HG02610 (cell line): ENCODE measurements at regions not wholly inside any gene's neighbourhood (a gene's known extent, or its start where the extent isn't known, plus 50 kb on each side); places are given as distances from the start of the nearest gene placed in this dataset.

Experiments used
- ATAC-seq: cut with Tn5 transposase; IDR thresholded peaks from one replicate; pipeline ENCODE4 v1.9.1; 2021; ENCODE audit warnings: mild to moderate bottlenecking, moderate library complexity; ENCODE audit not compliant: unreplicated experiment

DNA sequence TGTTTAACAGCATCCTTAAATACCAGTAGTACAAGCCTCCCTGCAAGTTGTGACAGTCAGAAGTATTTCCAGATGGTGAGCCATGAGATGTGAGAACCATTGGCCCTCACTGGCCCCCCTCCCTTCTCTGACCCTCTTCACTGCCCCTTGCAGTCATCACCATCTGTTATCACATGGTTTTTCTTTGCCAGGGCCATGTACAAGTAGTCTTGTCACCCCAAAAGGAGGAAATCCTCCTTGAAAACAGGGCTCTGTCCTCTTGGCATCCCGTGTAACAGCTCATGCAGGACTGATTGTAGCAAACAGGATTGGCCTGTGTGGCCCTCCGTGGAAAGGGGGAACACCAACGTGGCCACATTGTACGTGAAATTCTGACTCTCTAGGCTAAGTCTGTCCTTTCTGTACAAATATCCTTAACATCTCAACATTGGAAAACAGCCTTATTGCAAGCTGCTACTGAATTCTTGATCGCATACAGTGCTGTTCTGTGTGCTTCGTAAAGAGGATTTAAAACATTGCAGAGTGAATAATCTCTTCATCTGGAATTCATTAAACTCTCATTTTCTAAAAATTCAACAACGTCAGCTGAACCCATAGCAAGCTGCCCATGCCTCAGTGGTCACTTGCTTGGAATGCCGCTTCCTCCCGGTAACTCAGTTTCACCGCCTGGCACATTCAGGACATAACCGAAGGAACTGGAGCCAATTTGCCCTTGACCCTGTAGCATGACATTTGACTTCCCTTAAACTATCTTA is 171.7 kb downstream of the ATPSCKMT start:
- ATAC-seq = no peak

DNA sequence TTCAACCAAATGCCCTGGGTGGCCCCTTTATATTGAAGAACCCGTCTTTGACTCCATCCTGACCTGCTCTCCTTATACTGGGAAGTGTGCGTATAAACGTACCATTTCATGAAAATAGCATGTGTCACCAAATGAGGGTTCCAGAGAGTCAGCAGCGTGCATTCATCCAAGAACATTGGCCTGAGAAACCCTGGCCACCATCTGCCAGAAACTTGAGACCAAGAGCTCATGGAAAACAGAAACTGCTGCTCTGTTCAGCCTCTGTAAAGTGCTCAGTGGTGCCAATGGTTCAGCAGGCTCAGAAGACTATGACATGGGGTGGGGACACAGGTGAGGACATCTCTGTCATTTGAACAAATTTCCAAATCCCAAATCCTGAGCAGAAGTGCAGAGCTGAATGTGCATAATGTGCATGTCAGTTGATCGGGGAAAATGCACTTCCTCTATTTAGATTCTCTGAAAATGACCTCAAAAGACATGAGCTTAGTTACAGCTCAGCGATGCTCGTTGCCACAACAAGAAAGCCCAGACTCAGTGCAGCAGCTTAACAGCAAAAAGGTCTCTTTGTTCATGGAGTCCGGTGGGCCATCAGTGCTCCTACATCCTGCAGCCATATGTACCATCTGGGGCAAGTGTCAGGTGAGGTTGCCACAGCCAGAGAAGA is 176.1 kb downstream of the ATPSCKMT start:
- no peak for ATAC-seq

DNA sequence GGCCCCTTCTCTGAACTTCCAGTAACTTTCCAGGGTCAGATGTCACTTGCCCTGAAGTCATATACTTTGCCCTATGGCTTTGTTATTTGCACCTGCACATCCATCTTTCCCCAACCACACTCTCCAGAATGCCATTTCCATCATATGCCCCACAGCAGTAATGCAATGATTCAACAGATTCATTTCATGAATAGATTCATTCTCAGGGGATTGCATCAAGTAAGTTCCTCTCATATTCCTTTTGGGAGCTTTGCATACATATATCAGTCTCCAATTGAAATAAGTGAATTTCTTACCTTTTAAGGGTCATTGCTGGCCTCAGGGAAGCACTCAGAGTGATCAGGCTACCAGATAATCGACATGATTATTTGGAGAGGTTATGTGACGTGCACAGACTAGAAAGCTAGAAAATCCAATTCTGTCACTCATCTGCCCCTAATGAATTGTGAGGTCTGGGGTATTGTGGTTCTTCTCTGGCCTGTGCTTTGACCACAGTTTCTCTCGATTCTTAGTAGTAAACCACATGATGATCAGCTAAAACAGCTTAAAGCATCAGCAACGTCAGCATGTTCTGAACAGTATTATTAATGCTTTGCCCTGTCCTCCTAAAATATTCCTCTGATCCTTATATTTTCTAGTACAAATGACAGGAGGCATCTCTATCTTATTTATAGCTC is 179.9 kb downstream of the ATPSCKMT start:
- ATAC-seq = no peak

DNA sequence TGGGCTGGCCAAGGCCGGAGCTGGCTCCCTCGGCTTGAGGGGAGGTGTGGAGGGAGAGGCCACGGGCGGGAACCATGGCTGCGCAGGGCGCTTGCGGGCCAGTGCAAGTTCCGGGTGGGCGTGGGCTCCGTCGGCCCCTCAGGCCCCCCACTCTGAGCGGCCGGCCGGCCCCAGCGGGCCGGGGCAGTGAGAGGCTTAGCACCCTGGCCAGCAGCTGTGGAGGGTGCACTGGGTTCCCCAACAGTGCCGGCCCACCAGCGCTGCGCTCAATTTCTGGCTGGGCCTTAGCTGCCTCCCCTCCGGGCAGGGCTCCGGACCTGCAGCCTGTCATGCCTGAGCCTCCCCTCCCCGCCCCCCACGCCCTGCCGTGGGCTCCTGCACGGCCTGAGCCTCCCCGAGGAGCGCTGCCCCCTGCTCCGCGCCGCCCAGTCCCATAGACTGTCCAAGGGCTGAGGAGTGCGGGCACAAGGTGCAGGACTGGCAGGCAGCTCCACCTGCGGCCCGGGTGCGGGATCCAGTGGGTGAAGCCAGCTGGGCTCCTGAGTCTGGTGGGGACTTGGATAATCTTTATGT is 184.2 kb downstream of the ATPSCKMT start:
- ATAC-seq = no peak

DNA sequence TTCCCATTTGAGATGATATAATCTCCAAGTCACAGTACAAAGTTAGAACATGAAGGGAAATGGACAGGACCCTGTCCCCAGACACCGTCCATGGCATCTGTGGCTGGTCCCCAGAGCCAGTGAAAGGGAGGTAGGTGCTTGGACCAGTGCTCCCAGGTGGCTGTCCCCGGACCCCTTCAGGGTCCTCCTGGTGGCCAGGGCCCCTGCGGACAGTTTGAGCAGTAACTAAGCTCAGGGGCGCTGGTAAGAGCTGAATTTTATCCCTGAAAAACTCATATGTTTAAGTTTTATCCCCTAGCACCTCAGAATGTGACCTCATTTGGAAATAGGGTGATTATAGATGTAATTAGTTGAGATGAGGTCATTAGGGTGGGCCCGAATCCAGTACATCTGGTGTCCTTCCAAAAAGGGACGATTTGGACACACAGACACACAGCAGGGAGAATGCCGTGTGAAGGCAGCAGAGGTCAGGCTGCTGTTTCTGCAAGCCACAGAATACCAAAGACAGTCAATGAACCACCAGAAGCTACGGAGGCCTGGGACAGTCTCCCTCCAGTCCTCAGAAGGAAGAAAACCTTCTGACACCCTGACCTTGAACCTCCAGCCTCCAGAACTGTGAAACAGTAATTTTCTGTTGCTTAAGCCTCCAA is 185.0 kb downstream of the ATPSCKMT start:
- no peak for ATAC-seq

DNA sequence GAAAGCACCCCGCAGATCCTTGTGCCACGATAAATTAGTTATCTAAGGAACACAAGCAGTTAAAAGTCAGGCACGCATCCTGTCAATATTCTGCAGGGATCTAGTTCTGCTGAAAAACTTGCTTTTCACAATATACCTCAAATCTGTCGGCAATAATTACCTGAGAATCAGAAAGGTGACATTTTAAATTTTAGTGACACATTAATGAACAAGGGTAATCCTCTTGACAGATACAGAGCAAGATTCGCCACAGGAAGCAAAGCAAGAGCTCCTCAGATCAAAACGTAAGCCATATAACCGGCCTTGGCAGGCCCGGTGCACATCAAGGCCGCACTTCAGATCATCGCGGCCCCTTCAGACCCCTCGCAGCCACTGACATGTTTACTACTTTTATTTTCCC is 185.7 kb downstream of the ATPSCKMT start:
- ATAC-seq = no peak

DNA sequence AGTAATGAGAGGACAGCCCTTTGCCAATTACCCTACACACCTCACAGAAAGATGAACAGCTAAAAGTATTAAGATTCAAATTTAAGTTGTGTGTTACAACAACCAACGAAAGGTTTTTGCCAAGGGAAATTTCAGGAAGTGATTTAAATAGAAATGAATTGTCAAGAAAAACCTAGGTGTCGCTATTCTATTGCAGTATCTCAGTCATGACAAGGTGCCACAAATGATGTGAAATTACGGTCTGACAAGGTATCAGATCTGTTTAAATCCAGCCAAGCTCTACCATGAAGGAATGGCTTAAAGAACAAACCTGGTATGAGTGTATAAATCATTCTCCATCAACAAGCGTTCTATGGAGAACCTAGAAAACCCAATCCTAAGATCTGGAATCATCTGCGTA is 189.7 kb downstream of the ATPSCKMT start:
- no peak for ATAC-seq

DNA sequence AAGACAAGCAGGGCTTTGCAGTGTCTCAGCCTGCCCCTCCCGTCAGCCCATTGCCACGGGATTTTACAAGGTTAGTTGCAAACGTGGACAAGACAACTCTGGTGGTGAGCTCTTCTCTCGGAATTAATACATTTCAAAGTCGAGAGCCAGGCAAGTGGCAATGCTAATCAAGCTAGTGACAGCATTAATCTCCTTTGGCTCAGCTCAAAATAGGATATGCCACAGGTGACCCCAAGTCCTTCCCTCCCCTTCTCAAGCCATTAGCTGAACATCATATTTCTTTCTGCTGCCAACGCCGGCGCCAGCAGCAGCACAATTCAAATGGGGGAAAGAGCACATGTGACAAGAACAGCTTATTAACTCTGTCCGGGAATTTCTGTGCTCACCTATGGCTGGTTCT is 190.1 kb downstream of the ATPSCKMT start:
- no peak for ATAC-seq

DNA sequence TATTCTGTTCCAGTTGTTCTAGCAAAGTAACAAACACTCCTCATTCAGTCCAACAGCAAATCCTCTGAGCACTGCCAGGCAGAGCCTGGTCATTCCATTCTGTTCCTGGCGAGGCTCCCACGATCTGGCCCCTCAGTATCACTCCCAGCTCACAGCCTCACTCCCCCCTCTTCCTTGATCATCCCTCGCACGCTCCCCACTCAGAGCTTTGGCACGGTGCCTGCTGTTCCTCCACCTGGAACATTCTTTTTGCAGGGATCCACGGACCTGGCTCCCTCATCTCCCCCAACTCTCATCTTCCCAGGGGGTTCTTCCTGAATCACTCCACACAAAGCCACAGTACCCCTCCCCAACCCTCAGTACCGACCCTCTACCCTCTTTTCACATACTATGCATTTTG is 192.3 kb downstream of the ATPSCKMT start:
- no peak for ATAC-seq

DNA sequence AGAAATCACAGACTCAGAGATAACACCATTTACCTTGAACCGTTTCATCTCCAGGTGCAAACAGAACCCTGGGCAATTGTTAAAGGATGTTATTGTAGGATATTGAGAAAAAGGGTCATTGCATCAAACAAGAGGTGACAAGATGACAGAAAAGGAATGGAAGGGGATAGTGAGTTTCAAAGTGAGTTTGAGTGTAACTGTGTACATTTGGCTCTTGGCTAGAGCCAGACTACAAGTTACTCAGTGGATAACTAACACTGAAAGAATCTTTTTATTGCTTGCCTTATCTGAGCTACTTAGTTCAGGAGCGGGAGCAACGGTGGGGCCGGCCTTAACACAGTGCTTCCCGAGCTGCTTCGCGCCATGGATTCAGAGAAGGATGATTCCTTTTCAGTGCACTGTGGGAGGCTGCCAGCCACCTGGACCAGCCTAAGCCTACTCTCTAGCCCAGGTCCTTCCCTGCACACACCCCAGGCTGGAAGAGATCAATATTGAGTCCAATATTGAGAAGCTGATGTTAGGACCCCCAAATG is 193.4 kb downstream of the ATPSCKMT start:
- no peak for ATAC-seq

DNA sequence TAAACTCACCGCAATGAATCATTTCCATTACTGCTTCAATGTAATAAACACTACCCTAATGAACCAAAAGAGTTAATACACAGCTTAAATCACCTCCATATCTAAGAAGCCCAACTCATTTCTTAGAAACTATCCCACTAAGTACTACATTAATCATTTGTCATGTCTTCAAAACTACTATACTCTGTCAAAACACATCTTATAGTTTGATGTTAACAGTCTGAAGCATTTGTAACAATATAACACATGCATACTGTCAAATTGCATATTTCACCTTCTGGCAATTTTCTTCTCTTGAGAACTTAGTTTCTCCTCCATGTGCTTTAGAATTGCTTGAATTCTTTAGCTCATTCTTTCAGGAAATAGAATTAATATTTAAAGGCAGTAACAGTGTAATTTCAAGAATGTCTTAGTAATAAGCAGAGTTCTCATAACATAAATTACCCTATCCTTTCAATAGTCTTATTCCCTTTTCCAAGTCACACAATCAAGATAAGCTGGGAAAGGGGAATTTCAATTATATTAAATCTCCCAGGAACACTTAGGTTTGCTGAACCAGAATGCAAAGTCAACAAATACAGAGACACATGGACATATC is 199.7 kb downstream of the ATPSCKMT start:
- no peak for ATAC-seq

DNA sequence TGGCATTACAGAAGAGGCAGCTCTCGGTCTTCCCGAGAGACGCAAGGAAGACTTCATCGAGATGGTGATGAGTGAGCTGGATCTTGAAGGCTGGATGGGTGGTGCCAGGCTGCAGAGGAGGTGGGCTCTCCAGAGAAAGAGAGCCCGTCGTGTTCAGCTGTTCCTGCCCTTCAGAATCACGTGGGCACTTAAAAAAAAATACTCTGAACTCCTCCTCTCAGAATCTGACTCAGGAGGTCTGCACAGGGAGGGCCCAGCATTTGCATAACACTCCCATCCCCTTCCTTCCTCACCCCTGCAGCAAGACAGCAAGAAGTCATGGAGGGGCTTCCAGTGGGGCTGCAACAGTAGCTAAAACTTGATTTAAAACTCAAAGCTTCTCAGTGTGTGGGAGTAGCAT is 203.0 kb downstream of the ATPSCKMT start:
- no peak for ATAC-seq

DNA sequence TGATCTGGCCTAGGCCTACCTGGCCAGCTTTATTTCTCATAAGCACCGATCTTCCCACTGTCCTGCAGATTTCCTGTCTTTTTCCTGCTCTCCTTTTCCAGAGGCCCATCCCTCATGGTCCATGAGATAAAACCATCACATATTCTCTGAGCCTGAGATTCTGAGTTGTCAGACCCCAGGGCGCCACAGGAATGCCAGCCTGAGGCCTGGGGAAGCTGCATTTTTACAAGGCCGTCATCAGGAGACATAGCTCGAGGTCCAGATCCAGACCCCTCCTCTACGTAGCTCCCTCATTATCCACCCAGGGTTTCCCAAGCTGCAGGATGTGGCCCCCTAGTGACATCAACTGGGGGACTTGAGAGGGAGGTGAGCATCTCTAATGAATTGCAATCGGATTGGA is 204.3 kb downstream of the ATPSCKMT start:
- ATAC-seq = no peak

DNA sequence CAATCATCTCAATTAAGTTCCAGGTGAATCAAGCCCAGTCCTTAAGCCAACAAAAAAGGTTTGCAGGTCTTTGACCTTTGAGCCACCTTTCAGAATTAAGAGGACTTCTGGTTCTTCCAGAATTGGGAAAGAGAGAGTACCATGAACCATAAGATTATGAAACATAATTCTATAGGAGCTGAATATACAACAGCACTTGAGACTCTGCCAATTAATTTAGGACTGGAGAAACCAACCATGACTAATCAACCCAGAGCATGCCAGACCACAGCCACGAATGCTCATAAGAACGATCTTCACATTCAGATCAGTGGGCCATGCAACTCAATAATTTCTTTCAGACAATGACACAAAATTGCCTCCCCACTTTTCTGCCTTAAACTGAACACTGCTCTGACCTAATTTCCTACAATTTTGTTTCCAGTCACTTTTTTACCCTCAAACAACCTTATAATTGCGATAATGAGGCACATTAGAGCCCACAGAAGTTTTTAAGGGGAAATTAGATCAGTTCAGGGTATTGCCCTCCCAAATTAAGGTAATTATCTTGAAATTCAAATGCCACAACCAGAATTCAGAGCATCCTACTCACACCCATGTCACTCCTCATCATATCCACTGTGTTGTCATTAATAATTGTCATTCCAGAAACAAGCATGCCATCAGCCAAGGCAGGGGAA is 213.4 kb downstream of the ATPSCKMT start:
- ATAC-seq = no peak

DNA sequence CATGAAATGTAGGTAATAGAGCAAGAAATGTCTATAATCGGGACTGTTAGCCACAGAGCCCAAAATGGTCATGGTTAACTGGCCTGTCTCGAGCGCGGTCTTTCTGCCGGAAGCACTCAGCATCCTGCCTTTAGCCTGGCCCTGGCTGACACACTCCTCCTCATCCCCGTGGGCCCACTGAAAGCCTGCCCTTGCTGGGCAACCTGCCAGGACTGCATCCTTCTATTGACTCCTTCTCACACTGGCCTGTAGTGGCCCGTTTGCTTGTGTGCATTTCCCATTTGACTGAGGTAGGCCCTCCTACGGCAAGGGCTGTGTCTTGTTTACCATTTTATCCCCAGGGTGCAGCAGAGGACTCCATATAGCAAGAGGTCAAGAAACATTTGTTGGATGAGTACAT is 215.7 kb downstream of the ATPSCKMT start:
- ATAC-seq = no peak

DNA sequence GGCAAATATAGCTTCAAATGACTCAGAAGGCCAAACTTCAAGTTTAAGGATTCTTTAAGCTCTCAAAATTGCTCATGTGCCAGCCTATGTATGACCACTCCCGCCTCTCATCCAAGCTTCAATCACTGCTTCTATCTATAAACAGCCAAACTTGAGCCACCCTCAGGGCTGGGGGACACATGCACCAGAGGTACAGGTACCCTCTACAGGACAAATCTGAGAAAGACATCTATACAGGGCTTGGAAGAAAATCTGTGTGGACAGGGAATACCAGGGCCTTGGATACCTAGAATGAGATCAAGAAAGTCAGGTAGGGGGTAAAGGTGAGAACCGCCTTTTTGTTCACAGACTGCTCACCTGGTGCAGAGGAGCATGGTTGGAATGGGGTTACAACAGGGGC is 217.9 kb downstream of the ATPSCKMT start:
- ATAC-seq = no peak

DNA sequence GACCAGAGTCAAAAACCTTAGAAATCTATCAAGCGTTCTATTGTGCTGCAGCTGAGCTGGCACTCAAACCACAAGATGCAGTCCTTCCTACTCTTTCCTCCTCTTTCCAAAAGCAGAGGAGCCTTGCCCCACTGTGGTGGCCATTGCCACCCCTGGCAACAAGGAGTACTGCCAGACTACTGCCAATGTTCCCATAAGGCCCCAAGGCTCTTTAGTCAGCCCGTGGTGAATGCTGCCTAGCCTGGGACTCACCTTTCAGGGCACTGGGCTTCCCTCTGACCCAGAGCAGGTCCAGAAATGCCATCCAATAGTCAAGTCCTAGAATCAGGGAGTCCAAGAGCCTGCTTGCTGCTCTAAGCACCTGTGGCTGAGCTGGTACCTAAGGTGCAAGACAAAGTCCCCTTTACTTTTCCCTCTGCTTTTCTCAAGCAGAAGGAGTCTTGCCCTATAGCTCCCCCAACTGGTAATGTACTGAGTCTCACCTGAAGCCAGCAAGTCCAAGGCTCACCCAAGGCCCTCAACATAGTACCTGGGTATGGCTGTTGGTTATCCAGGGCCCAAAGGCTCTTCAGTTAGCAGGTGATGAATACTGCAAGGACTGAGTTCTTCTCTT is 219.4 kb downstream of the ATPSCKMT start:
- ATAC-seq = no peak

DNA sequence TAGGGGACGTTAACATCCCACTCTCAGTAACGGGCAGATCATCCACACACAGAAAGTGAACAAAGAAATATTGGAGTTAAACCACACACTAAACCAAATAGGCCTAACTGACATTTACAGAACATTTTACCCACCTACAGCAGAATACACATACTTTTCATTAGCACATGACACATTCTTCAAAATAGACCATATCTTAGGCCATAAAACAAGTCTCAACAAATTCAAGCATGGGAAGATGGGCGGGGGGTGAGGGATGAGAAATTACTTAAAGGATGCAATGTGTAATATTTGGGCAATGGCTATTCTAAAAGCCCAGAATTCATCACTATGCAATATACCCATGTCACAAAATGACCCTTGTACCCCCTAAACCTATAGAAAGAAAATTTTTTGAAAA is 226.2 kb downstream of the ATPSCKMT start:
- ATAC-seq = no peak

DNA sequence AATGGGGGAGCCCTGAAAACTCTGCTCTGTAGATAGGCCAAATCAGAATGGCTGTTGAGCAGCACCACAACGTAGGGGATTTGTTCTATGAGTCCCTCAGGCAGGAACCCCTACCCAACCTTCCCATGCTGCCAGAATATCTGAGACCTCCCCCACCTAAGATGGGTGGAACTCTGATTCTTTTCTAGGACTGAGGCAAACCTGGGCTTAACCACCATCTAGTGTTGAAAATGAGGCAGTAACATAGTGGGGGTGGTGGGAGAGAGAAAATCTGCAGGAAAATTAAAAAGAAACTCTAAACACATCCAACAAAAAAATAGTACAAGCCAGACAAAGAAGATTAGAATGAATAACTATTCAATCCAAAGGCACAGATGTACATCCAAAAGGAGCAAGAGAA is 228.4 kb downstream of the ATPSCKMT start:
- ATAC-seq = no peak

DNA sequence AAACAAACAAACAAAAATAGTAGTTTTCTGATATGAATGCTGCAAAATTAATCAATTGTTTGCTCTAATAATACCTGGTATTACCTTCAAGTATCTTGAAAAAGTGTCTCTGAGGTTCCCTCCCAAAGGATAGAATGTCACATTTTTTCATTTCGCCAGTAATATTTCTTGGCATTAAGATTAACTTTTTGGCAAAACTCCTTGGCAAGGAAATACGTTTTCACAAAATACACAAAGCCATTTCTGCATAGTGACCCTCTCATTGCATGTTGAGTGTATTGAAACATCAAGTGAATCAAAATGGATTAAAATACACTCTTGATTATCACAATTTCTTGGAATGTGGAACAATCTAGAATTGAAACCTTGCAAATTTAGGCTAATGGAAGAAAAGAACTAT is 230.5 kb downstream of the ATPSCKMT start:
- no peak for ATAC-seq
